Heart right ventricle (tissue), 16 donors: ENCODE measurements at regions not wholly inside any gene's neighbourhood (a gene's known extent, or its start where the extent isn't known, plus 50 kb on each side); places are given as distances from the start of the nearest gene placed in this dataset.

ENCODE experiments used
- ATAC-seq, 8 donors: fragments of 200-7000 bp; cut with Tn5 transposase; one replicate each; pipeline ENCODE4 v1.9.1; 2020; ENCODE audit warnings: mild to moderate bottlenecking in 8 of 8, moderate library complexity in 8 of 8, moderate number of reproducible peaks in 1 of 8
- DNase-seq, 2 donors: peaks; one replicate each; pipeline ENCODE4 v3.0.0-alpha.2; 2020
- H3K27ac ChIP-seq, 10 donors: fragments of 200-600 bp; sonication (generic) in 2 of 10; one replicate each; pipeline versions ENCODE4 v1.5.0 to v1.8.0; 2020 to 2022; ENCODE audit warnings: mild to moderate bottlenecking in 3 of 10
- H3K27me3 ChIP-seq, 7 donors: fragments of 200-600 bp; one replicate each; pipeline ENCODE4 v1.8.0; 2021 to 2022; ENCODE audit warnings: mild to moderate bottlenecking in 2 of 7
- H3K36me3 ChIP-seq, 9 donors: fragments of 200-600 bp; sonication (generic) in 1 of 9; one replicate each; pipeline versions ENCODE4 v1.5.0 to v1.8.0; 2020 to 2022; ENCODE audit warnings: mild to moderate bottlenecking in 2 of 9
- H3K4me1 ChIP-seq, 9 donors: fragments of 200-600 bp; sonication (generic) in 1 of 9; one replicate each; pipeline versions ENCODE4 v1.5.0 to v1.8.0; 2020 to 2022; ENCODE audit warnings: mild to moderate bottlenecking in 4 of 9
- H3K4me3 ChIP-seq, 10 donors: fragments of 200-600 bp; sonication (generic) in 2 of 10; one replicate each; pipeline versions ENCODE4 v1.5.0 to v1.8.0; 2020 to 2022; ENCODE audit warnings: mild to moderate bottlenecking in 7 of 10, moderate library complexity in 2 of 10
- H3K9me3 ChIP-seq, 11 donors: fragments of 200-600 bp in 10 of 11; sonication (generic) in 2 of 11; one replicate each; pipeline versions ENCODE4 v1.5.0 to v1.8.0; 2013 to 2022; ENCODE audit warnings: mild to moderate bottlenecking in 2 of 11, control low read depth in 1 of 11, moderate library complexity in 1 of 11
- CTCF ChIP-seq, 9 donors: fragments of 200-600 bp; sonication (generic) in 2 of 9; IDR thresholded peaks; one replicate each; pipeline versions ENCODE4 v1.5.0 to v1.8.0; 2021 to 2022; ENCODE audit warnings: antibody characterized with exemption in 9 of 9, mild to moderate bottlenecking in 5 of 9, moderate library complexity in 1 of 9
- WGBS, 2 donors: extraction: QIAGEN DNeasy Blood & Tissue Kit; methylation state at CpG; one replicate each; pipeline ENCODE4 v1.1.7; 2013; ENCODE audit warnings: inconsistent platforms in 1 of 2; 5-methylcytosine and 5-hydroxymethylcytosine counted together
- intact Hi-C, 10 donors: fragments of 100-400 bp; cut with DNase I; formaldehyde crosslinking; loops; one replicate each; pipeline versions ENCODE4 v1.11.1 to v1.14.2; 2022
- donor health status: Arrhythmogenic right ventricular cardiomyopathy.
- donor health status: ischemic (EF 13 %, LVEDD 7.1; RV severe dilation, severe dysfunction).
- donor health status: healthy with polysubstance abuse.
- donor health status: DM: no; HTN: yes; CAD: no.
- donor health status: DM: no; HTN: no; CAD: no.
- donor health status: ischemic (EF 25% LVEDD 6.9; RV normal size, moderate dysfunction).
- donor health status: ischemic (EF 25% LVEDD 5.7; RV mildly dilated, moderate dysfunction).
- donor health status: healthy.
- donor health status: DM: yes; HTN: yes; CAD: no.
- donor health status: Ischemic cardiomyopathy.
- donor health status: ischemic (EF 35%, LVEDD 5.7; RV mildly dilated, moderate dysfunction).
- donor health status: nonischemic (EF 11% LVEDD 7.7; RV severe dilation, severe dysfunction).
- donor health status: DM: yes; HTN: yes; CAD: no.
- donor health status: PGD.
- donor health status: ischemic (EF 29% LVEDD 5.4; RV normal size, mild dysfunction).
- donor health status: nonischemic (EF 23%, LVEDD 6.1; RV moderate dilation, normal function).

- DNase-seq (no peak), ATAC-seq (no peak)
- peaks cover 0 to 4% (median 0%) of the 10 kb centered on the region in 11 donors for H3K9me3 ChIP-seq
- WGBS, 2 donors: 76 to 80% methylated on average over 10 of the region's 10 CpGs
- intact Hi-C loops: no loop called here
- H3K4me1 ChIP-seq: no peaks in the 10 kb centered on the region
- H3K27me3 ChIP-seq: no peaks in the 10 kb centered on the region
- TF ChIP-seq CTCF (IDR thresholded peaks at IDR 0.05): no peak
- H3K36me3 ChIP-seq: no peaks in the 10 kb centered on the region
- no peak overlapping the region for H3K4me3 ChIP-seq
- no peak overlapping the region for H3K27ac ChIP-seq
Observed at GRCh38 chr20:55375920-55376319, 629.4 kb downstream of the CBLN4 start.

GRCh38 chr20:55365745-55366144 lies 639.6 kb downstream of the CBLN4 start:
- Histone ChIP-seq H3K4me1 (no peaks in the 10 kb centered on the region), H3K9me3 (no peaks in the 10 kb centered on the region), H3K27ac (no peak overlapping the region), H3K4me3 (no peak overlapping the region), H3K36me3 (no peaks in the 10 kb centered on the region), H3K27me3 (no peaks in the 10 kb centered on the region)
- 85 to 89% methylated on average over 3 of the region's 3 CpGs for WGBS, 2 donors
- intact Hi-C loops: no loop called here
- no peak for ATAC-seq
- no peak for TF ChIP-seq CTCF (IDR thresholded peaks at IDR 0.05)
- DNase-seq: no peak

- no peak for TF ChIP-seq CTCF (IDR thresholded peaks at IDR 0.05)
- WGBS, 2 donors: 95 to 97% methylated on average over 1 of the region's 1 CpG
- no peaks in the 10 kb centered on the region for H3K9me3 ChIP-seq
- H3K4me1 ChIP-seq: no peaks in the 10 kb centered on the region
- H3K27ac ChIP-seq: no peak overlapping the region
- no peaks in the 10 kb centered on the region for H3K27me3 ChIP-seq
- H3K36me3 ChIP-seq: no peaks in the 10 kb centered on the region
- ATAC-seq (no peak), DNase-seq (no peak)
- H3K4me3 ChIP-seq: no peak overlapping the region
- intact Hi-C loops: no loop called here
Observed at GRCh38 chr20:55360895-55361294, 644.4 kb downstream of the CBLN4 start.

- intact Hi-C loops: no loop called here
- Histone ChIP-seq H3K9me3 (peaks cover 0 to 13% (median 0%) of the 10 kb centered on the region in 11 donors), H3K4me3 (no peak overlapping the region), H3K4me1 (no peaks in the 10 kb centered on the region), H3K27me3 (no peaks in the 10 kb centered on the region), H3K27ac (no peak overlapping the region), H3K36me3 (no peaks in the 10 kb centered on the region)
- 25 to 29% methylated on average over 3 of the region's 3 CpGs for WGBS, 2 donors
- DNase-seq: no peak
- no peak for TF ChIP-seq CTCF (IDR thresholded peaks at IDR 0.05)
- no peak for ATAC-seq
Observed at GRCh38 chr20:55354720-55355119, 650.6 kb downstream of the CBLN4 start.

GRCh38 chr20:55353206-55353605 lies 652.1 kb downstream of the CBLN4 start:
- no peak overlapping the region for H3K27ac ChIP-seq
- 72 to 76% methylated on average over 1 of the region's 1 CpG for WGBS, 2 donors
- ATAC-seq (no peak), DNase-seq (no peak)
- peaks cover 0 to 13% (median 0%) of the 10 kb centered on the region in 11 donors for H3K9me3 ChIP-seq
- H3K4me3 ChIP-seq: no peak overlapping the region
- TF ChIP-seq CTCF (IDR thresholded peaks at IDR 0.05): no peak
- intact Hi-C loops: no loop called here
- H3K4me1 ChIP-seq: no peaks in the 10 kb centered on the region
- H3K27me3 ChIP-seq: no peaks in the 10 kb centered on the region
- H3K36me3 ChIP-seq: no peaks in the 10 kb centered on the region
